Activated T-cell treated with anti-CD3 and anti-CD28 coated beads, Interleukin-2, amount 50 U/mL, for 24 hours (primary cell): ENCODE measurements at regions not wholly inside any gene's neighbourhood (a gene's known extent, or its start where the extent isn't known, plus 50 kb on each side); places are given as distances from the start of the nearest gene placed in this dataset.

Experiments used
- DNase-seq: peaks from one replicate; pipeline ENCODE4 v3.0.0-alpha.2; 2020
- H3K27ac Mint-ChIP-seq: 2 replicates; pipeline ENCODE4 v1.8.0; 2020; ENCODE audit warnings: mild to moderate bottlenecking, mixed read lengths
- H3K27me3 Mint-ChIP-seq: 2 replicates; pipeline ENCODE4 v1.8.0; 2020; ENCODE audit warnings: mixed read lengths
- H3K36me3 Mint-ChIP-seq: 2 replicates; pipeline ENCODE4 v1.8.0; 2020; ENCODE audit warnings: low read depth, mixed read lengths
- H3K4me1 Mint-ChIP-seq: 2 replicates; pipeline ENCODE4 v1.8.0; 2020; ENCODE audit warnings: low read depth, mixed read lengths
- H3K4me3 Mint-ChIP-seq: 2 replicates; pipeline ENCODE4 v1.8.0; 2020; ENCODE audit warnings: mild to moderate bottlenecking, moderate library complexity, mixed read lengths
- H3K9me3 Mint-ChIP-seq: 2 replicates; pipeline ENCODE4 v1.8.0; 2020; ENCODE audit warnings: mixed read lengths

- no peak overlapping the region for H3K27ac Mint-ChIP-seq
- H3K27me3 Mint-ChIP-seq = peaks cover 26% of the 10 kb centered on the region
- no peak for DNase-seq
These were observed 242.5 kb upstream of the KCNG1 start for GRCh38 chr20:51265361-51265760.

GRCh38 chr20:51262240-51262639 lies 239.3 kb upstream of the KCNG1 start:
- Mint-ChIP-seq H3K9me3 (peaks cover 13% of the 10 kb centered on the region), H3K27me3 (peaks cover 25% of the 10 kb centered on the region), H3K4me1 (no peaks in the 10 kb centered on the region), H3K4me3 (no peak overlapping the region), H3K27ac (no peak overlapping the region), H3K36me3 (no peaks in the 10 kb centered on the region)
- DNase-seq = no peak

More at GRCh38 chr20:51265361-51265760, 242.5 kb upstream of the KCNG1 start:
- Mint-ChIP-seq H3K4me3 (no peak overlapping the region), H3K9me3 (peaks cover 17% of the 10 kb centered on the region), H3K36me3 (no peaks in the 10 kb centered on the region), H3K4me1 (no peaks in the 10 kb centered on the region)

- no peak for DNase-seq
- Mint-ChIP-seq H3K9me3 (no peaks in the 10 kb centered on the region), H3K27me3 (peaks cover 19% of the 10 kb centered on the region), H3K4me3 (no peak overlapping the region), H3K36me3 (no peaks in the 10 kb centered on the region), H3K27ac (no peak overlapping the region), H3K4me1 (no peaks in the 10 kb centered on the region)
These were observed 236.5 kb upstream of the KCNG1 start for GRCh38 chr20:51259455-51259854.

GRCh38 chr20:51258582-51259165 lies 235.8 kb upstream of the KCNG1 start:
- H3K4me1 Mint-ChIP-seq = no peaks in the 10 kb centered on the region
- no peak for DNase-seq
- H3K4me3 Mint-ChIP-seq = no peak overlapping the region
- no peaks in the 10 kb centered on the region for H3K36me3 Mint-ChIP-seq
- no peak overlapping the region for H3K27ac Mint-ChIP-seq
- no peaks in the 10 kb centered on the region for H3K9me3 Mint-ChIP-seq
- H3K27me3 Mint-ChIP-seq = peaks cover 24% of the 10 kb centered on the region

GRCh38 chr20:51255417-51255816 lies 232.5 kb upstream of the KCNG1 start:
- no peaks in the 10 kb centered on the region for H3K9me3 Mint-ChIP-seq
- no peak for DNase-seq
- H3K4me1 Mint-ChIP-seq = no peaks in the 10 kb centered on the region
- H3K36me3 Mint-ChIP-seq = no peaks in the 10 kb centered on the region
- peaks cover 44% of the 10 kb centered on the region for H3K27me3 Mint-ChIP-seq
- H3K27ac Mint-ChIP-seq = no peak overlapping the region
- no peak overlapping the region for H3K4me3 Mint-ChIP-seq

GRCh38 chr20:51253280-51253679 lies 230.4 kb upstream of the KCNG1 start:
- Mint-ChIP-seq H3K4me1 (no peaks in the 10 kb centered on the region), H3K9me3 (no peaks in the 10 kb centered on the region), H3K4me3 (no peak overlapping the region), H3K27ac (no peak overlapping the region), H3K36me3 (no peaks in the 10 kb centered on the region), H3K27me3 (peaks cover 53% of the 10 kb centered on the region)
- DNase-seq = no peak

- H3K27me3 Mint-ChIP-seq = peaks cover 53% of the 10 kb centered on the region
- no peak overlapping the region for H3K4me3 Mint-ChIP-seq
- H3K4me1 Mint-ChIP-seq = no peaks in the 10 kb centered on the region
- H3K9me3 Mint-ChIP-seq = no peaks in the 10 kb centered on the region
- H3K27ac Mint-ChIP-seq = no peak overlapping the region
- H3K36me3 Mint-ChIP-seq = no peaks in the 10 kb centered on the region
- no peak for DNase-seq
These were observed 226.9 kb upstream of the KCNG1 start for GRCh38 chr20:51249781-51250180.

GRCh38 chr20:51249215-51249614 lies 226.3 kb upstream of the KCNG1 start:
- Mint-ChIP-seq H3K4me1 (no peaks in the 10 kb centered on the region), H3K9me3 (no peaks in the 10 kb centered on the region), H3K27me3 (peaks cover 55% of the 10 kb centered on the region)

GRCh38 chr20:51244466-51244865 lies 221.6 kb upstream of the KCNG1 start:
- Mint-ChIP-seq H3K4me3 (no peak overlapping the region), H3K4me1 (no peaks in the 10 kb centered on the region), H3K27ac (no peak overlapping the region), H3K36me3 (no peaks in the 10 kb centered on the region), H3K9me3 (peaks cover 13% of the 10 kb centered on the region), H3K27me3 (peaks cover 44% of the 10 kb centered on the region)
- DNase-seq = no peak

More at GRCh38 chr20:51249215-51249614, 226.3 kb upstream of the KCNG1 start:
- H3K36me3 Mint-ChIP-seq = no peaks in the 10 kb centered on the region
- no peak for DNase-seq
- no peak overlapping the region for H3K27ac Mint-ChIP-seq
- no peak overlapping the region for H3K4me3 Mint-ChIP-seq

GRCh38 chr20:51238675-51239305 lies 215.9 kb upstream of the KCNG1 start:
- Mint-ChIP-seq H3K27me3 (peaks cover 55% of the 10 kb centered on the region), H3K4me3 (no peak overlapping the region), H3K9me3 (peaks cover 13% of the 10 kb centered on the region), H3K4me1 (no peaks in the 10 kb centered on the region), H3K36me3 (no peaks in the 10 kb centered on the region), H3K27ac (no peak overlapping the region)
- DNase-seq = no peak

GRCh38 chr20:51237791-51238190 lies 214.9 kb upstream of the KCNG1 start:
- H3K9me3 Mint-ChIP-seq = peaks cover 7% of the 10 kb centered on the region
- peaks cover 52% of the 10 kb centered on the region for H3K27me3 Mint-ChIP-seq
- no peak overlapping the region for H3K4me3 Mint-ChIP-seq
- H3K4me1 Mint-ChIP-seq = no peaks in the 10 kb centered on the region
- no peak for DNase-seq
- no peak overlapping the region for H3K27ac Mint-ChIP-seq
- H3K36me3 Mint-ChIP-seq = no peaks in the 10 kb centered on the region

- Mint-ChIP-seq H3K27ac (no peak overlapping the region), H3K4me1 (no peaks in the 10 kb centered on the region), H3K36me3 (no peaks in the 10 kb centered on the region), H3K9me3 (peaks cover 4% of the 10 kb centered on the region), H3K27me3 (peaks cover 53% of the 10 kb centered on the region), H3K4me3 (no peak overlapping the region)
- no peak for DNase-seq
These were observed 214.4 kb upstream of the KCNG1 start for GRCh38 chr20:51237278-51237677.

GRCh38 chr20:51236421-51236820 lies 213.5 kb upstream of the KCNG1 start:
- Mint-ChIP-seq H3K4me1 (no peaks in the 10 kb centered on the region), H3K36me3 (no peaks in the 10 kb centered on the region), H3K4me3 (no peak overlapping the region), H3K27ac (no peak overlapping the region), H3K9me3 (no peaks in the 10 kb centered on the region), H3K27me3 (peaks cover 53% of the 10 kb centered on the region)
- DNase-seq = no peak

- H3K27ac Mint-ChIP-seq = no peak overlapping the region
- H3K36me3 Mint-ChIP-seq = no peaks in the 10 kb centered on the region
- H3K4me1 Mint-ChIP-seq = no peaks in the 10 kb centered on the region
- H3K27me3 Mint-ChIP-seq = peaks cover 36% of the 10 kb centered on the region
- H3K4me3 Mint-ChIP-seq = no peak overlapping the region
- DNase-seq = no peak
- H3K9me3 Mint-ChIP-seq = no peaks in the 10 kb centered on the region
These were observed 210.4 kb upstream of the KCNG1 start for GRCh38 chr20:51233345-51233744.

GRCh38 chr20:51230727-51231126 lies 207.8 kb upstream of the KCNG1 start:
- H3K27me3 Mint-ChIP-seq = peaks cover 24% of the 10 kb centered on the region
- no peaks in the 10 kb centered on the region for H3K9me3 Mint-ChIP-seq
- no peaks in the 10 kb centered on the region for H3K4me1 Mint-ChIP-seq
- H3K27ac Mint-ChIP-seq = no peak overlapping the region
- no peak overlapping the region for H3K4me3 Mint-ChIP-seq
- DNase-seq = no peak
- H3K36me3 Mint-ChIP-seq = no peaks in the 10 kb centered on the region
